HCT116 (cell line): ENCODE measurements at regions not wholly inside any gene's neighbourhood (a gene's known extent, or its start where the extent isn't known, plus 50 kb on each side); places are given as distances from the start of the nearest gene placed in this dataset.

Source experiments
- ATAC-seq: fragments of 200-7000 bp; cut with Tn5 transposase; 2 replicates; pipeline ENCODE4 v1.9.1; 2020; ENCODE audit warnings: mild to moderate bottlenecking, moderate library complexity
- BruUV-seq: library from RNA; stranded (reverse); fragments of 400-500 nt; replicated peaks from 2 replicates; lab custom pipeline; 2021; lab: Mats Ljungman, UMichigan
- CTCF ChIA-PET: fragments of 300-600 bp; sonication (Branson Sonifier 250); formaldehyde crosslinking; loops from one replicate; lab custom pipeline; 2021; ENCODE audit warnings: antibody characterized with exemption; lab: Charles Lee
- POLR2A ChIA-PET: fragments of 300-600, 350-600 bp; sonication (Branson Sonifier 250); formaldehyde crosslinking; loops from one replicate; lab custom pipeline; 2021; ENCODE audit warnings: antibody characterized with exemption; lab: Charles Lee
- RAD21 ChIA-PET, 2 experiments: fragments of 300-600 bp; sonication (Branson Sonifier 250); formaldehyde crosslinking; loops; one replicate each; lab custom pipeline; 2023; ENCODE audit warnings: low total read pairs in 2 of 2; ENCODE audit not compliant: uncharacterized antibody in 2 of 2, unreplicated experiment in 2 of 2, low non-redundant PET in 1 of 2; lab: Charles Lee
- DNase-seq: peaks from one replicate; pipeline ENCODE4 v3.0.0-alpha.2; 2010; ENCODE audit warnings: low read depth, low spot score
- H2AFZ ChIP-seq: fragments of 200-600 bp; shearing (Covaris generic), sonication (generic); 2 replicates; pipeline ENCODE4 v1.6.1; 2017; ENCODE audit warnings: low read depth, mixed run types, mixed read lengths, antibody characterized with exemption, low read length; ENCODE audit not compliant: poor library complexity, severe bottlenecking
- H3K27ac ChIP-seq: 2 replicates; pipeline ENCODE4 v1.5.1; 2012; ENCODE audit warnings: low read depth, low read length
- H3K27me3 ChIP-seq: fragments of 200-600 bp; sonication (generic); 2 replicates; pipeline ENCODE4 v1.6.1; 2016; ENCODE audit warnings: mixed run types, low read length, mixed read lengths; ENCODE audit not compliant: insufficient read depth
- H3K36me3 ChIP-seq, 2 experiments: fragments of 200-500 bp in 1 of 2; fragments of 200-600 bp in 1 of 2; sonication (Bioruptor generic) in 1 of 2; sonication (generic) in 1 of 2; 2 replicates each; pipeline versions ENCODE4 v1.5.1 to v1.6.1; 2014 to 2016; ENCODE audit warnings: low read length in 2 of 2, inconsistent platforms in 1 of 2, mixed read lengths in 1 of 2, mixed run types in 1 of 2; ENCODE audit not compliant: insufficient read depth in 2 of 2, control insufficient read depth in 1 of 2
- H3K4me1 ChIP-seq, 2 experiments: fragments of 200-600 bp in 1 of 2; sonication (generic) in 1 of 2; 2 replicates each; pipeline versions ENCODE4 v1.5.1 to v1.6.1; 2012 to 2017; ENCODE audit warnings: low read length in 2 of 2, inconsistent platforms in 1 of 2, mild to moderate bottlenecking in 1 of 2, mixed read lengths in 1 of 2, mixed run types in 1 of 2, moderate library complexity in 1 of 2; ENCODE audit not compliant: insufficient read depth in 2 of 2, control insufficient read depth in 1 of 2
- H3K4me2 ChIP-seq: fragments of 200-600 bp; sonication (generic); 2 replicates; pipeline ENCODE4 v1.6.1; 2017; ENCODE audit warnings: mixed run types, low read length, mixed read lengths
- H3K4me3 ChIP-seq, 2 experiments: fragments of 200-600 bp in 1 of 2; sonication (generic) in 1 of 2; replicated peaks in 1 of 2; 2 replicates each; pipeline ENCODE4 v1.5.1; 2011 to 2016; ENCODE audit warnings: low read length in 2 of 2, control low read depth in 1 of 2, low read depth in 1 of 2, mild to moderate bottlenecking in 1 of 2, mixed read lengths in 1 of 2, mixed run types in 1 of 2
- H3K79me2 ChIP-seq: fragments of 200-600 bp; sonication (generic); 2 replicates; pipeline ENCODE4 v1.6.1; 2017; ENCODE audit warnings: mild to moderate bottlenecking, mixed run types, low read length, moderate library complexity, mixed read lengths; ENCODE audit not compliant: insufficient read depth
- H3K9ac ChIP-seq: fragments of 200-600 bp; sonication (generic); 2 replicates; pipeline ENCODE4 v1.6.1; 2016; ENCODE audit warnings: low read length, mixed read lengths
- H3K9me2 ChIP-seq: fragments of 200-600 bp; sonication (generic), shearing (Covaris generic); 2 replicates; pipeline ENCODE4 v1.6.1; 2017; ENCODE audit warnings: mixed run types, mild to moderate bottlenecking, moderate library complexity; ENCODE audit not compliant: insufficient read depth
- H3K9me3 ChIP-seq, 2 experiments: fragments of 200-500 bp in 1 of 2; fragments of 200-600 bp in 1 of 2; sonication (Bioruptor generic) in 1 of 2; sonication (generic) in 1 of 2; 2 replicates each; pipeline ENCODE4 v1.6.1; 2014 to 2017; ENCODE audit warnings: low read length in 2 of 2, mixed read lengths in 2 of 2, inconsistent platforms in 1 of 2, low read depth in 1 of 2, mild to moderate bottlenecking in 1 of 2, mixed run types in 1 of 2, moderate library complexity in 1 of 2; ENCODE audit not compliant: control insufficient read depth in 1 of 2, insufficient read depth in 1 of 2
- H4K20me1 ChIP-seq: fragments of 200-600 bp; sonication (generic), shearing (Covaris generic); 2 replicates; pipeline ENCODE4 v1.6.1; 2017; ENCODE audit warnings: mixed run types, mild to moderate bottlenecking, moderate library complexity; ENCODE audit not compliant: insufficient read depth
- CEBPB ChIP-seq: IDR thresholded peaks from 2 replicates; pipeline ENCODE4 v1.6.1; 2012; ENCODE audit warnings: low read depth
- ELF1 ChIP-seq: IDR thresholded peaks from 2 replicates; pipeline ENCODE4 v1.6.1; 2012; ENCODE audit warnings: low read depth, borderline replicate concordance
- EZH2 ChIP-seq: fragments of 200-600 bp; sonication (generic); IDR thresholded peaks from 2 replicates; pipeline ENCODE4 v1.6.1; 2017; ENCODE audit warnings: antibody characterized with exemption, mixed run types
- EZH2phosphoT487 ChIP-seq: fragments of 200-600 bp; IDR thresholded peaks from 2 replicates; pipeline ENCODE4 v1.6.1; 2018; ENCODE audit warnings: antibody characterized with exemption, borderline replicate concordance
- FOSL1 ChIP-seq: IDR thresholded peaks from 2 replicates; pipeline ENCODE4 v1.6.1; 2012; ENCODE audit warnings: low read depth
- JUND ChIP-seq: IDR thresholded peaks from 2 replicates; pipeline ENCODE4 v1.6.1; 2012
- POLR2A ChIP-seq: IDR thresholded peaks from 2 replicates; pipeline ENCODE4 v1.7.0; 2011; ENCODE audit warnings: borderline replicate concordance; ENCODE audit not compliant: insufficient read depth, insufficient read length; ENCODE audit errors: extremely low read depth
- POLR2AphosphoS5 ChIP-seq: IDR thresholded peaks from 2 replicates; pipeline ENCODE4 v1.6.1; 2011; ENCODE audit warnings: mild to moderate bottlenecking, low read depth, low read length, moderate library complexity
- RAD21 ChIP-seq: IDR thresholded peaks from 2 replicates; pipeline ENCODE4 v1.6.1; 2012; ENCODE audit warnings: low read depth, mild to moderate bottlenecking
- REST ChIP-seq: IDR thresholded peaks from 2 replicates; pipeline ENCODE4 v1.6.1; 2012; ENCODE audit warnings: low read depth
- SIN3A ChIP-seq: IDR thresholded peaks from 2 replicates; pipeline ENCODE4 v1.6.1; 2012; ENCODE audit warnings: low read depth
- SP1 ChIP-seq: IDR thresholded peaks from 2 replicates; pipeline ENCODE4 v1.6.1; 2012; ENCODE audit warnings: low read depth
- YY1 ChIP-seq: IDR thresholded peaks from 2 replicates; pipeline ENCODE4 v1.6.1; 2011; ENCODE audit warnings: low read length, low read depth, moderate library complexity, mild to moderate bottlenecking; ENCODE audit not compliant: insufficient replicate concordance; ENCODE audit errors: extremely low read depth
- ZFX ChIP-seq: fragments of 450-650 bp; IDR thresholded peaks from 2 replicates; pipeline ENCODE4 v1.6.1; 2017
- ZNF274 ChIP-seq: fragments of 200-500 bp; sonication (Bioruptor generic); IDR thresholded peaks from 2 replicates; pipeline ENCODE4 v1.6.1; 2014; ENCODE audit warnings: mild to moderate bottlenecking, low read depth, low read length, inconsistent platforms
- intact Hi-C: fragments of 100-400 bp; cut with micrococcal nuclease; formaldehyde crosslinking; loops from 2 replicates; pipeline ENCODE4 v1.10.0; 2022
- TF ChIP-seq, protein P1 (sequence below): IDR thresholded peaks from 2 replicates; pipeline ENCODE4 v1.6.1; 2011; ENCODE audit warnings: mild to moderate bottlenecking, low read length, moderate library complexity; ENCODE audit not compliant: insufficient replicate concordance; ENCODE audit errors: extremely low read depth

DNA sequence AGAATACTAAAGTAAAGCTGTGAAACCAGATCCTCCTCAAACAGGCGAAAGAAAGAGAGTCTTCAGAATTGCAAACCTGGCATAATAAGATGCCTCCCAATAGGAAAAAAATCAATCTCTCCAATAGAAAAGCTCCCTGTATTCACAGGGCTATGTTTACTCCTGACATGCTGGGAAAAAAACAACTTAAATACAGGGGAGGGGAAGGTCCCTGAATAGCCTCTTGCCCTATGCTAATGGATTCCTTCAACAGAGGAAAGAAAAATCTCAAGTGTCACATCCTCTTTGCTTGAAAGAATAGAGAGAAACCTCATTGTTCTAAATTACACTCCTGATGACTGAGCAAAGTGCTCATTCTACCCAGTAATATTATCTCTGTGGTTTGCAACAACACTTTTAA lies 1271.1 kb upstream of the PRR20A start:
- TF ChIP-seq ELF1 (no peak), POLR2A (no peak), POLR2AphosphoS5 (no peak), JUND (no peak), ZNF274 (no peak), ZFX (no peak), YY1 (no peak), FOSL1 (no peak), CEBPB (no peak), SIN3A (no peak)
- H3K4me2 ChIP-seq, result no peak overlapping the region
- DNase-seq (no peak), ATAC-seq (no peak)
- H3K27me3 ChIP-seq, result no peaks in the 10 kb centered on the region
- RAD21 ChIA-PET, result no interaction called here
- H3K27ac ChIP-seq, result no peak overlapping the region
- no peak overlapping the region for H3K9ac ChIP-seq
- H2AFZ ChIP-seq, result no peak overlapping the region
- no peaks in the 10 kb centered on the region for H3K36me3 ChIP-seq
- intact Hi-C loops, result no loop called here
- POLR2A ChIA-PET, result no interaction called here
- H3K4me1 ChIP-seq, result no peaks in the 10 kb centered on the region
- H4K20me1 ChIP-seq, result no peaks in the 10 kb centered on the region
- CTCF ChIA-PET, result no interaction called here
- no peaks in the 10 kb centered on the region for H3K79me2 ChIP-seq
- H3K9me3 ChIP-seq, result peaks cover 3 to 16% of the 10 kb centered on the region in 2 experiments; a peak in 2 of 4 replicates
- no TSS peak for BruUV-seq
- no peaks in the 10 kb centered on the region for H3K9me2 ChIP-seq
- H3K4me3 ChIP-seq, result no peak overlapping the region

- ChIA-PET CTCF (no interaction called here), POLR2A (no interaction called here), RAD21 (no interaction called here)
- Histone ChIP-seq H3K4me1 (no peaks in the 10 kb centered on the region), H3K79me2 (no peaks in the 10 kb centered on the region), H3K9me3 (peaks cover 11 to 27% of the 10 kb centered on the region in 2 experiments; a peak in 2 of 4 replicates), H3K4me2 (no peak overlapping the region), H3K27ac (no peak overlapping the region), H4K20me1 (no peaks in the 10 kb centered on the region), H3K9ac (no peak overlapping the region), H3K36me3 (no peaks in the 10 kb centered on the region), H3K4me3 (no peak overlapping the region), H3K27me3 (no peaks in the 10 kb centered on the region), H3K9me2 (no peaks in the 10 kb centered on the region)
- intact Hi-C loops, result no loop called here
- ATAC-seq (no peak), DNase-seq (no peak)
- BruUV-seq, result no TSS peak
- TF ChIP-seq ZFX, result no peak
- TF ChIP-seq RAD21, result no peak
- TF ChIP-seq FOSL1, result no peak
- no peak for TF ChIP-seq CEBPB
- TF ChIP-seq REST, result no peak
- TF ChIP-seq, protein P1, sequence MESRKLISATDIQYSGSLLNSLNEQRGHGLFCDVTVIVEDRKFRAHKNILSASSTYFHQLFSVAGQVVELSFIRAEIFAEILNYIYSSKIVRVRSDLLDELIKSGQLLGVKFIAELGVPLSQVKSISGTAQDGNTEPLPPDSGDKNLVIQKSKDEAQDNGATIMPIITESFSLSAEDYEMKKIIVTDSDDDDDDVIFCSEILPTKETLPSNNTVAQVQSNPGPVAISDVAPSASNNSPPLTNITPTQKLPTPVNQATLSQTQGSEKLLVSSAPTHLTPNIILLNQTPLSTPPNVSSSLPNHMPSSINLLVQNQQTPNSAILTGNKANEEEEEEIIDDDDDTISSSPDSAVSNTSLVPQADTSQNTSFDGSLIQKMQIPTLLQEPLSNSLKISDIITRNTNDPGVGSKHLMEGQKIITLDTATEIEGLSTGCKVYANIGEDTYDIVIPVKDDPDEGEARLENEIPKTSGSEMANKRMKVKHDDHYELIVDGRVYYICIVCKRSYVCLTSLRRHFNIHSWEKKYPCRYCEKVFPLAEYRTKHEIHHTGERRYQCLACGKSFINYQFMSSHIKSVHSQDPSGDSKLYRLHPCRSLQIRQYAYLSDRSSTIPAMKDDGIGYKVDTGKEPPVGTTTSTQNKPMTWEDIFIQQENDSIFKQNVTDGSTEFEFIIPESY, result no peak
- no peak for TF ChIP-seq YY1
- no peak for TF ChIP-seq ZNF274
- TF ChIP-seq POLR2A, result no peak
- TF ChIP-seq ELF1, result no peak
- no peak for TF ChIP-seq EZH2
- TF ChIP-seq POLR2AphosphoS5, result no peak
- no peak for TF ChIP-seq SP1
- no peak for TF ChIP-seq EZH2phosphoT487
- TF ChIP-seq, all 23 proteins: peak for 0
- H2AFZ ChIP-seq, result no peak overlapping the region
Observed at GRCh38 chr13:55887561-55887960, 1253.2 kb upstream of the PRR20A start.
